Adrenal gland (tissue), 5 donors: ENCODE measurements at regions not wholly inside any gene's neighbourhood (a gene's known extent, or its start where the extent isn't known, plus 50 kb on each side); places are given as distances from the start of the nearest gene placed in this dataset.

Experiments used
- POLR2A ChIP-seq, 2 donors: fragments of 450-650 bp; IDR thresholded peaks; one replicate each; pipeline ENCODE4 v1.6.1; 2017; ENCODE audit warnings: antibody characterized with exemption in 2 of 2, mild to moderate bottlenecking in 2 of 2, moderate library complexity in 1 of 2
- TF ChIP-seq, protein P1 (sequence below), 6 experiments: fragments of 450-650 bp in 4 of 6; fragments of 200-600 bp in 2 of 6; sonication (generic) in 1 of 6; IDR thresholded peaks; 1 replicate in 5 of 6; 2 replicates in 1 of 6; pipeline versions ENCODE4 v1.5.1 to v1.8.0; 2016 to 2021; ENCODE audit warnings: antibody characterized with exemption in 6 of 6, mild to moderate bottlenecking in 2 of 6, moderate library complexity in 1 of 6
- donor health status: DM: no; HTN: no; CAD: no.

DNA sequence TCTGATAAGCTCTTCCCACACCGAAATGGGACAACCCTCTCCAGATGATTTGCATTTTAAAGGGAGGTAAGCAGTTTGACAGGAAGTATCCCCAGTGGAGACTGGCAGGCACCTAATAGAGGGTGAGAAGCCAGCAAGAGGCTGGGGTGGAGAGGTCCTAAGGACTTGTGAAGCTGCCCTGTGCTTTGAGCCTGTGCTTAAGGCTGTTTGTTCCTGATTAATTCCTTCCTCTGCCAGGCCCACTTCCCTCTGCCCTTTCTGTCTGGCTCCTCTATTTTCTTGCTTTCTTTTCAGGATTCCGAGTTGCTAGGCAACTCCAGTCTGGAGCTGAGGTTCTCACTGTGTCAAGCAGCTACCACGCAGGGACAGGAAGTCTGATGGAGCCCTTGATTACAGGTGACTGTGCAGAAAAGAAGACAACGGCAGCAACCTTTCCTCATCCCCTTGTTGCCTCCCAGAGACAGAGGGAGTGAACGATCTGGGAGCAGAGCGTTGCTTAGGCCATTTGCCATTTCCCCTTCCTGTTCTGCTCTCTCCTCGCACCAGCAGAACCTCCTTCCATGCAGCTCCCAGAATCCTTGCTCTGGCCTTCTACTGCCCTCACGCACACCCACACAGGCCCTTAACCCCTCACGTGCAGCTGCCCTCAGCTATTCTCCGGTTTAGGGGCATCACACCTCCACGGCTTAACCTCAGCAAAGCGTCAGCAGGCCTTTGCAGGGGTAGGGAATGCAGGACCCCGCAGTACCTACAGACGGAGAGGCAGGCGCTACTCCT, 103.6 kb upstream of the CELF4 start:
- TF ChIP-seq, protein P1, sequence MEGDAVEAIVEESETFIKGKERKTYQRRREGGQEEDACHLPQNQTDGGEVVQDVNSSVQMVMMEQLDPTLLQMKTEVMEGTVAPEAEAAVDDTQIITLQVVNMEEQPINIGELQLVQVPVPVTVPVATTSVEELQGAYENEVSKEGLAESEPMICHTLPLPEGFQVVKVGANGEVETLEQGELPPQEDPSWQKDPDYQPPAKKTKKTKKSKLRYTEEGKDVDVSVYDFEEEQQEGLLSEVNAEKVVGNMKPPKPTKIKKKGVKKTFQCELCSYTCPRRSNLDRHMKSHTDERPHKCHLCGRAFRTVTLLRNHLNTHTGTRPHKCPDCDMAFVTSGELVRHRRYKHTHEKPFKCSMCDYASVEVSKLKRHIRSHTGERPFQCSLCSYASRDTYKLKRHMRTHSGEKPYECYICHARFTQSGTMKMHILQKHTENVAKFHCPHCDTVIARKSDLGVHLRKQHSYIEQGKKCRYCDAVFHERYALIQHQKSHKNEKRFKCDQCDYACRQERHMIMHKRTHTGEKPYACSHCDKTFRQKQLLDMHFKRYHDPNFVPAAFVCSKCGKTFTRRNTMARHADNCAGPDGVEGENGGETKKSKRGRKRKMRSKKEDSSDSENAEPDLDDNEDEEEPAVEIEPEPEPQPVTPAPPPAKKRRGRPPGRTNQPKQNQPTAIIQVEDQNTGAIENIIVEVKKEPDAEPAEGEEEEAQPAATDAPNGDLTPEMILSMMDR (IDR thresholded peaks at IDR 0.05) = no peak
- TF ChIP-seq POLR2A (IDR thresholded peaks at IDR 0.05) = no peak
